ENCODE measurements at regions not wholly inside any gene's neighbourhood (a gene's known extent, or its start where the extent isn't known, plus 50 kb on each side); places are given as distances from the start of the nearest gene placed in this dataset.

DNA sequence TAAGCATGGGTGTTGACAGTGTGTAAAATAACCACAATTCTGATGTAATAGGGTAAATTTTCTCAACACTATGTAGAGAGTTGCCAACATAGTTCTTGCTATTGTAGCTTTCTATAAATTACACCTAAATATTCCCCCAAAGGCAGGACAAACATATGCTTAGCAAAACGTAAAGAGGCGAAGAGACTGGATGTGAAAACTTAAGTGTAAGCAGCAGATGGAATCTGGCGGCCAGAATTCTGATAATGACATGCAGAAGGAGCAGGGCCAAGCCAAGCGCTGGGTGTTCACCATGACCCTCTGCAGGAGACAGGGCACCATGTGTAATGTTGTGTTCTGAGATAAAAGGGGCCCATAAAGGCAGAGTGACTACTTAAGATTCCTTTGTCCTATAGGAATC is 105.2 kb upstream of the ZNF521 start:
- Histone ChIP-seq H3K9me3 (ENCODE audit: control insufficient read depth, low read length) (no peaks in the 10 kb centered on the region), H3K4me3 (ENCODE audit: low read length) (no peak overlapping the region), H3K4me1 (ENCODE audit: control insufficient read depth, insufficient read depth, low read length) (no peaks in the 10 kb centered on the region), H3K27me3 (ENCODE audit: control insufficient read depth, insufficient read depth) (no peaks in the 10 kb centered on the region), H3K27ac (ENCODE audit: low read length) (no peak overlapping the region)
- intact Hi-C loops (cut with DNase I) = no loop called here
- DNase-seq (peak in 1 of 3 donors; percentile 63), ATAC-seq (no peak)
- 61% methylated on average over 4 of the region's 4 CpGs for WGBS

DNA sequence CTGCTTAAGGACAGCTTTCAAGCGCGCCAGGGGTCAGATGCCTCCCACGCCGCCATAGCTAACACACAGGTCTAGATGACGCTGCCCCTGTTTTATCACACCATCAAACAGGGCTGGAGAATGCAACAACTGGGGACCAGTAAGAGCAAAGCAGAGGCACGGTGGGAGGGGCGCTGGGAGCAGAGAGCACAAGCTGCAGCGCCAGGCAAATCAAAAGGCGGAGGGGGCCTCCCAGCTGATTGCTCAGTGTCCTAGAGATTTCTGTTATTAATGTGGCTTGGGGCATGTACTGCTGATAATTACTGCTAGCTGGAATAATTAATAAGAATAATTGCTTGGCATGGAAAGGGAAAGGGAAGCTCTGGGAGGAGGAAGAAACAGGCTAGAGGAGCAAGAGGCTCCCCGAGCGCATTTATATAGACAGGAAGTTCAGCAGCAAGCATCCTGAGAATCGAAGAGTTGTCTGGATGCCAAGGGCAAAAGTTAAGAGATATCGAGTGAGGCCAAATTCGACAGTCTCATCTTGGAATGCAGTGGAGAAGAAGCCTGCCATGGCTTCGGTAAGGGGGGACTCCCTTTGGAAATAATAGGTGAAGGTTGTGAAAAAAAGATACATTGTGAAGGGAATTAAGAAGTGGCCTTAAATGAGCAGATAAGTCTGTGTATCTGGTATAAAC is 104.5 kb upstream of the ZNF521 start:
- Histone ChIP-seq H3K4me1 (ENCODE audit: control insufficient read depth, insufficient read depth, low read length) (no peaks in the 10 kb centered on the region), H3K4me3 (ENCODE audit: low read length) (no peak overlapping the region), H3K9me3 (ENCODE audit: control insufficient read depth, low read length) (no peaks in the 10 kb centered on the region), H3K27me3 (ENCODE audit: control insufficient read depth, insufficient read depth) (no peaks in the 10 kb centered on the region), H3K27ac (ENCODE audit: low read length) (no peak overlapping the region)
- intact Hi-C loops (cut with DNase I) = no loop called here
- DNase-seq = peak; percentile 35 to 62 (median 59)
- WGBS = 45% methylated on average over 15 of the region's 15 CpGs
- peak; percentile 52 to 60 for ATAC-seq

DNA sequence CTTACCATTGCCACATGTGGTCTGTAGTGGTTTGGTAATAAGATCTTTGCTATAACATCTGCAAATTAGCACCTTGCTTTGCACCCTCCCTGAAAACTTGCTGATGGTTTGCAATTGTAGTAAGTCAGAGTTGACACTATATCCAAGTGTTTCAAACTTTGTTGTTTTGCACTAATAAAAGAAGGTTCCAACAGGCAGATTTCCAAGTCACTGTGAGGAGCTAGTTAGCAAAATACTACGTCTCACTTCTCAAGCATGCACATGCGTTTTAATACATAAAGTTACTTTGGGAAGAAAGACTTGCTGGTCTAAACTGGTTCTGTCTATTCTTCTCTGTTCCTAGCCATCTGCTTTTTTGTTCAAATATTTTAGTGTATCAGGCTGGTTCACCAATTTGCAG is 103.7 kb upstream of the ZNF521 start:
- Histone ChIP-seq H3K27me3 (ENCODE audit: control insufficient read depth, insufficient read depth) (no peaks in the 10 kb centered on the region), H3K27ac (ENCODE audit: low read length) (no peak overlapping the region), H3K9me3 (ENCODE audit: control insufficient read depth, low read length) (no peaks in the 10 kb centered on the region), H3K4me1 (ENCODE audit: control insufficient read depth, insufficient read depth, low read length) (no peaks in the 10 kb centered on the region), H3K4me3 (ENCODE audit: low read length) (no peak overlapping the region)
- intact Hi-C loops (cut with DNase I) = no loop called here
- WGBS = 44% methylated on average over 2 of the region's 2 CpGs
- no peak for ATAC-seq
- no peak for DNase-seq

DNA sequence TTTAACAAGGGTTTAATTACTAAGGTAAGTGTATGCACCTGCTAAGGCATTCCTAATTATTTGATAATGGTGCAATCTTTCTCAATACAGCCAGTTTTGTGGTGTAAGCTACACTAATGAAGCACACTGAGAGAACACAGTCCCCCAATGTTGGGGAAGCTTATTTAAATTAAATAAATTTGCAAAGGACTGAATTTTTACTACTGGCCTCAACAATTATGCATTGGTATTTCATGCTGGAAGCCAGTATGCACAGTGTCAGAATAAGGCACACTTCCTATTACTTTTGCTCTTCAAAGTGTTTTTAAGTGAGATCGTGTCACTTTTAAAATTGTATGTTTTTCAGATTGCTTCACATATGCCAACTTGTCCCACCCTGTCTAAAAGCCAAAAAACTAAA is 103.2 kb upstream of the ZNF521 start:
- ATAC-seq = no peak

DNA sequence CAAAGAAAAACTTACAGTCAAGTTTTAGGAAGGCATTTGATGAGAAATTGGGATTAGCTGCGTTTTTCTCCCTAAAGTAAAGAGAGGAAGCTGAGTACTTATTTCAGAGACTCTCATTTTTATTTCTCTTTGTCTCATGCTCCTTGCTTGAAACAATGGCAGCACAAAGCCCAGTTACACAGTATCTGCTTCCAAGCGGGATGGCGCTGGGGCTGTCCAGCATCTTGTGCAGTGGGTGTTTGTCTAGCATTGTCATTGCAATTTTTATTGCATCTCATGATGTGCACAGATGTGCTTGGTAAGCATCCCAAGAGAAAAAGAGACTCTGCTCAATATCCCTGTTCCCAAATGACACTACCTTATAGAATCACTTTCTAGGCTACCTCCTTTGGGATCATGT is 102.8 kb upstream of the ZNF521 start:
- Histone ChIP-seq H3K9me3 (ENCODE audit: control insufficient read depth, low read length) (no peaks in the 10 kb centered on the region), H3K4me3 (ENCODE audit: low read length) (no peak overlapping the region), H3K27me3 (ENCODE audit: control insufficient read depth, insufficient read depth) (no peaks in the 10 kb centered on the region), H3K4me1 (ENCODE audit: control insufficient read depth, insufficient read depth, low read length) (no peaks in the 10 kb centered on the region), H3K27ac (ENCODE audit: low read length) (no peak overlapping the region)
- WGBS = 90% methylated on average over 3 of the region's 3 CpGs
- intact Hi-C loops (cut with DNase I) = no loop called here
- peak in 1 of 3 donors; percentile 50 for DNase-seq
- no peak for ATAC-seq

More for the DNA sequence above, 103.2 kb upstream of the ZNF521 start:
- Histone ChIP-seq H3K27me3 (ENCODE audit: control insufficient read depth, insufficient read depth) (no peaks in the 10 kb centered on the region), H3K4me1 (ENCODE audit: control insufficient read depth, insufficient read depth, low read length) (no peaks in the 10 kb centered on the region), H3K9me3 (ENCODE audit: control insufficient read depth, low read length) (no peaks in the 10 kb centered on the region), H3K27ac (ENCODE audit: low read length) (no peak overlapping the region), H3K4me3 (ENCODE audit: low read length) (no peak overlapping the region)
- intact Hi-C loops (cut with DNase I) = no loop called here
- no peak for DNase-seq
- 83% methylated on average over 1 of the region's 1 CpG for WGBS

DNA sequence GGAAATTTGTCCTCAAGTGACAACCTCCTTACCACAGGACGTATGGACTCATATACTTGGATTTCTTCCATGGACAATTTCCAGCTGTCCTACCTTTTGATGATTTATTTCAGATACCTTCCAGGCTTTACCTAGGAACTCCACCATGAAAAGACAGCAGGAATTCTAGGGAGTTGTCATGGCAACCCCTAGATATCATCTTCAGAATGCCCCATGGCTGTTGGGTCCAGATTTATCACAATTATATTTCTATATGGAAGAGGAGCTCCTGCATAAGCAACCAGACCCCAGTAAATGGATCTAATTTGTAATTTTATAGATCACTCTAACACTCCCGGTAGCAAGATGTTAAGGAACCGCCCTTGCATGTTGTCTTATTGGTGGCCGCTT is 102.3 kb upstream of the ZNF521 start:
- 85% methylated on average over 4 of the region's 4 CpGs for WGBS
- ATAC-seq (no peak), DNase-seq (no peak)
- Histone ChIP-seq H3K9me3 (ENCODE audit: control insufficient read depth, low read length) (no peaks in the 10 kb centered on the region), H3K4me1 (ENCODE audit: control insufficient read depth, insufficient read depth, low read length) (no peaks in the 10 kb centered on the region), H3K27me3 (ENCODE audit: control insufficient read depth, insufficient read depth) (no peaks in the 10 kb centered on the region), H3K4me3 (ENCODE audit: low read length) (no peak overlapping the region), H3K27ac (ENCODE audit: low read length) (no peak overlapping the region)
- intact Hi-C loops (cut with DNase I) = no loop called here

DNA sequence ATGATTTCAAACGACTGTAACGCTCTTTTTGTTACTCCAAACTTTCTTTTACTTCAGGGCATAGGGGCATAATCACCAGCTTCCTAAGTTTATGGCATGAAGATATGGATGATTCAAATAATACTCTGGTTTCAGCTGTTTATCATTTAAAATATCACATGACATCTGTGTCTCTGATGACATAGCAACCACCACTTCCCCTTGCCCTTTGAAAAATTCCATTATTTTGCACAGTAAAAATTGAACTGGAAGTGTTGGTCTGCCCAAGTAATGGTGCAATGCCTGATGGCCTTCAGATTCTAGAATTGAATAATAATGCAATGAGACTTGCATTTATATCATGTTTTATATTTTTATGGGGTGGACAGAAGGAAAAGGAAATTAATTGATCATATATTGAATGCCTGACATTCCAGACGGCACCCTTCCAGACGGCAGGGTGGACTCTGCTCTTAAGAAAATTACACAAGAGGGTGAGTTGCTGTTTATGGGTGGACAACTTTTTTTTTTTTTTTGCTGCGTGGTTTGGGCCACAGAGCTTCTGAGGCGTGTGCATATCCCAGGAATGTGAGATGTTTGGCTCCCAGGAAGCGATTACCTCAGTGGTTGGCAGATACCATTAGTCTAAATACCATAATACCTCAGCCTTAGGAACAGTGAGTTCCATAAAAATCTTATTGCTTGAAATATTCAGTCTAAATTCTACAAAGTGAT is 101.7 kb upstream of the ZNF521 start:
- 63% methylated on average over 7 of the region's 7 CpGs for WGBS
- intact Hi-C loops (cut with DNase I) = no loop called here

DNA sequence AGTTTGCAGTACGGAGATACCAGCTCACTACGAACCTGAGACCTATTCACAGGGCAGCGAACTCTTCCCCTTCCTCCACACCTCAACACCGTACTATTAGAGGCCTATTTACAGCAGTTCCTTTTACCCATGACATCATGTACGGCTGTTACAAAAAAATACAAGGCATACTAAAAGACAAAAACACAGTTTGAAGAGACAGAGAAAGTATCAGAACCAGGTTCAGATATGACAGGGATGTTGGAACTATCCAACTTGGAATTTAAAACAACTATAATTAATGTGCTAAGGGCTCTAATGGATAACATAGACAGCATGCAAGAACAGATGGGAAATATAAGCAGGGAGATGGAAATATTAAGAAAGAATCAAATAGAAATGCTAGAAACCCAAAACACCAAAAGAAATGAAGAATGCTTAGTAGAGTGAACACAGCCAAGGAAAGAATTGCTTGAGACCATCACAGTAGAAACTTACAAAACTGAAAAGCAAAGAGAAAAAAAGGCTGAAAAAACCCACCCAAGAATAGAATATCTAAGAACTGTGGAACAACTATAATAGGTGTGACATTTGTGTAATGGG is 99.2 kb upstream of the ZNF521 start:
- 92% methylated on average over 5 of the region's 5 CpGs for WGBS
- ATAC-seq (no peak), DNase-seq (no peak)
- Histone ChIP-seq H3K9me3 (ENCODE audit: control insufficient read depth, low read length) (no peaks in the 10 kb centered on the region), H3K27me3 (ENCODE audit: control insufficient read depth, insufficient read depth) (no peaks in the 10 kb centered on the region), H3K27ac (ENCODE audit: low read length) (no peak overlapping the region), H3K4me3 (ENCODE audit: low read length) (no peak overlapping the region), H3K4me1 (ENCODE audit: control insufficient read depth, insufficient read depth, low read length) (no peaks in the 10 kb centered on the region)
- intact Hi-C loops (cut with DNase I) = no loop called here

More for the DNA sequence above, 101.7 kb upstream of the ZNF521 start:
- Histone ChIP-seq H3K4me3 (ENCODE audit: low read length) (no peak overlapping the region), H3K27ac (ENCODE audit: low read length) (no peak overlapping the region), H3K9me3 (ENCODE audit: control insufficient read depth, low read length) (no peaks in the 10 kb centered on the region), H3K27me3 (ENCODE audit: control insufficient read depth, insufficient read depth) (no peaks in the 10 kb centered on the region), H3K4me1 (ENCODE audit: control insufficient read depth, insufficient read depth, low read length) (no peaks in the 10 kb centered on the region)
- DNase-seq = peak in 2 of 3 donors; percentile 39 to 52
- ATAC-seq = peak; percentile 93 to 94

DNA sequence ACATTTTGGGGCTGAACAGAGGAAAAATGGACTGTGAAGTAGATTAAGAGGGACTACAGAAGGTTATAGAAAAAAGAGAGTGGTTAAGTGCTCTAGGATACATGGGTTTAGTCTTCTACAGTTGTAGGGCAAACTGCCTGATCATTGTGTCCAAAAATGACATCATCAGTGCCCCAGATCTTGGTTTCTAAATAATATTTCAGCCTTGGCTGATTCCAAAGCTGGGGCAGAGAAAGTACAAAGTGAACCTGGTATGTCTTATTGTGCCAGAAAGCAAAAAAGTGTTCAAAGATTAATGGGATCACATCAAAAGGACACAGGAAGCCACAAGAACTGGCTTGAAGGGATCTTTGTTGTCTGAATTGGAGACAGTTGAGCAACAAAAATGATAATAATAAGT is 97.1 kb upstream of the ZNF521 start:
- Histone ChIP-seq H3K4me1 (ENCODE audit: control insufficient read depth, insufficient read depth, low read length) (no peaks in the 10 kb centered on the region), H3K9me3 (ENCODE audit: control insufficient read depth, low read length) (no peaks in the 10 kb centered on the region), H3K4me3 (ENCODE audit: low read length) (no peak overlapping the region), H3K27ac (ENCODE audit: low read length) (no peak overlapping the region), H3K27me3 (ENCODE audit: control insufficient read depth, insufficient read depth) (no peaks in the 10 kb centered on the region)
- ATAC-seq (no peak), DNase-seq (no peak)
- intact Hi-C loops (cut with DNase I) = no loop called here

DNA sequence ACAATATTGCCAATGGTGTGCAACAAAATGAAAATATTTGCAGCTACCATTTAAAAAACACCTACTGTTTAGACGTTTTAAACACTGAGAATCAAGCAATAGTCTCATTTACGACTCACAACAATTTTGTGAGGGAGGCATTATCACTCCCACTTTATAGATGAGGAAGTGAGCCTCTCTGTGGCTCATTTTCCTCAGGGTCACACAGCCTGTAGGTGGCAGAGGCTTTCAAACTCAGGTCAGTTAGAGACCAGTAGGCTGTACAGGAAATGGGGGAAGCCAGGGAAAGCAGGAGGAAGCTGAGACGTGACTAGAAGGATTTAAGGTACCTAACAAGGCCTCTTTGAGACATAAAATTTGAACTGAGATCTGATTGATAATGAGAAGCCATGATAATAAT is 95.0 kb upstream of the ZNF521 start:
- no peak for DNase-seq
- ATAC-seq = no peak
- Histone ChIP-seq H3K27me3 (ENCODE audit: control insufficient read depth, insufficient read depth) (no peaks in the 10 kb centered on the region), H3K27ac (ENCODE audit: low read length) (no peak overlapping the region), H3K4me1 (ENCODE audit: control insufficient read depth, insufficient read depth, low read length) (no peaks in the 10 kb centered on the region), H3K4me3 (ENCODE audit: low read length) (no peak overlapping the region), H3K9me3 (ENCODE audit: control insufficient read depth, low read length) (no peaks in the 10 kb centered on the region)
- 54% methylated on average over 3 of the region's 3 CpGs for WGBS
- intact Hi-C loops (cut with DNase I) = no loop called here

DNA sequence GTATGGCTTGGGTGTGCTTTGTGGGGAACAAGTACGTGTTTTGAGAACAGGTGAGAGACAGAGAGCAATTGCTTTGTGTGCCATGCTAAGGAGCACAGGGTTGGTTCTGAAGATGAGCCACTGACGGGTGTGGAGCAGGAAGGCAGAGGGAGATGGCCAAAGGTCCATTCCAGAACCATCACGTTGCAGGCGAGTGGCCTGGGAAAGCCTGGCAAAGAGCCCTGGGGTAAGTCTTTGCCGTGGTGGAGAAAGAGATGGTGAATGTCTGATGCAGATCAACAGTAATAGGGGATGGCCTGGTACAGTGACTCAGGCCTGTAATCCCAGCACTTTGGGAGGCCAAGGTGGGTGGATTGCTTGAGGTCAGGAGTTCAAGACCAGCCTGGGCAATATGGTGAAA is 93.5 kb upstream of the ZNF521 start:
- no peaks in the 10 kb centered on the region for H3K4me1 ChIP-seq (ENCODE audit: control insufficient read depth, insufficient read depth, low read length)
- intact Hi-C loops (cut with DNase I) = no loop called here
- no peak overlapping the region for H3K4me3 ChIP-seq (ENCODE audit: low read length)
- no peak overlapping the region for H3K27ac ChIP-seq (ENCODE audit: low read length)
- no peak for DNase-seq
- WGBS = 89% methylated on average over 5 of the region's 5 CpGs
- no peaks in the 10 kb centered on the region for H3K27me3 ChIP-seq (ENCODE audit: control insufficient read depth, insufficient read depth)
- no peak for ATAC-seq
- H3K9me3 ChIP-seq (ENCODE audit: control insufficient read depth, low read length) = no peaks in the 10 kb centered on the region

All from right cardiac atrium (tissue), 5 donors.